C4-2B (cell line): ENCODE measurements at regions not wholly inside any gene's neighbourhood (a gene's known extent, or its start where the extent isn't known, plus 50 kb on each side); places are given as distances from the start of the nearest gene placed in this dataset.

Experiments used
- CTCF ChIP-seq: fragments of 450-650 bp; conservative IDR thresholded peaks from 2 replicates; pipeline ENCODE4 v1.5.1; 2017; ENCODE audit warnings: mild to moderate bottlenecking
- ZFX ChIP-seq: fragments of 450-650 bp; IDR thresholded peaks from 2 replicates; pipeline ENCODE4 v1.6.1; 2017

GRCh38 chr11:27868709-27869108, 168.5 kb upstream of the BDNF start:
- TF ChIP-seq CTCF (no peak), ZFX (no peak)
